ENCODE measurements at regions not wholly inside any gene's neighbourhood (a gene's known extent, or its start where the extent isn't known, plus 50 kb on each side); places are given as distances from the start of the nearest gene placed in this dataset.

DNA sequence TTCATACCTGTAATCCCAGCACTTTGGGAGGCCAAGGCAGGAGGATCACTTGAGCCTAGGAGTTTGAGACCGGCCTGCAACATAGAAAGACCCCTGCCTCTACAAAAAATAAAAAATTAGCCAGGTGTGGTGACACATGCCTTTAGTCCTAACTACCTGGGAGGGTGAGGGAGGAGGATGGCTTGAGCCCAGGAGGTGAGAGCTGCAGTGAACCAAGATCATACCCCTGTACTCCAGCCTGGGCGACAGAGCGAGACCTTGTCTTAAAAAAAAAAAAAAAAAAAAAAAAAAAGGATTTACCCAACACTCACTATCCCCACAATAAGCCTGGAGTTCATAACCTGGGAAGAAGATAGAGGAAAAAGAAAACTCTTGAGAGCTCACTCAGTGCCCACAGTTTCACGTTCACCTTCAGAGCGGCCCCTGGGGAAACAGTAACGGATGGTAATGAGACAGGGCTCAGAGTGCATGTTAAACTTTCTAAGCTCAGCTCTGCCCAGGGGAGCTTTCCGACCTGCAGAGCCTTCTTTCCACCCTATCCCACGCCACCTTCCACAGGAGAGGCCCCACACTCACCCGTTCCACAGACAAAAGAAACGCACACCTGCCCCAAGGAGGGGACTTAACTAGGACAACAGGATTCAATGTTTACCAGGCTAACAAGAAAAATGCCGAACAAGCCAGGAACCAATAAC, 259.8 kb upstream of the KLF14 start:
- no peak for DNase-seq (ENCODE audit: low read depth, low spot score)

DNA sequence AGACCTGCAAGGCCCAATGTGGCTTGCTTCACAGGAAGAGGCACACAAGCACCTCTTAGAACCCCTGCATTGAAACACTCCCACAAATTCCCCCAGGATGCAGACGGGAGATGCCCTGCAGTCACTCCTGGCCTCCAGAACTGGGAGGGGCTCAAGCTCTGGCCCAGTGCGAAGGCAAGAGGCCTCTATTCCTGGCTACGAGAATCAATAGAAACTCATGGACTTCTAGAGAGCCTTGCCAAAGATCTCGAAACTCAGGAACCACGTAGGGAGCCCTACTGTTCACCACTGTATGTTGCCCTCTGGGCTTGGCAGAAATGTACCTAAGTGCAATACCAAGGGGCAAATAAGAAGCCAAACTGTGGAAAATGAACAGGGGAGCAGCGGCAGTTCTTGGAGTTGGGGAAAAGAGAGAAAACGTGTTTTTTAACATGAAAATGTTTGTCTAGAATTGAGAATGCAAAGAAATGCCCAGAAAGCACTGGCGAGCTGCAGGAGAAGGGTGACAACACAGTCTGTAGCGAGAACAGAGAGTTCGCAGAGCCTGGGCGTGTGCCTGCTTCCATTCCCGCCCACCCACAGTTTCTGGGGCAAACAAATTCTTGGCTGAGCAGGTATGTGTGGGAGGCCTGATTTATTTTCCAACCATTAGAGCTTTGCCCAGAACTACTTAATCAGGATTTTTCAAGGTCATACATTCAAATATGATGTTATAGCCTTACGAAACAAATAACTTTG, 260.5 kb upstream of the KLF14 start:
- DNase-seq (ENCODE audit: low read depth, low spot score): no peak

- no peak for DNase-seq (ENCODE audit: low read depth, low spot score)
Observed at GRCh38 chr7:130995252-130996081, 261.5 kb upstream of the KLF14 start.

GRCh38 chr7:130996205-130996832, 262.3 kb upstream of the KLF14 start:
- DNase-seq (ENCODE audit: low read depth, low spot score): no peak

DNA sequence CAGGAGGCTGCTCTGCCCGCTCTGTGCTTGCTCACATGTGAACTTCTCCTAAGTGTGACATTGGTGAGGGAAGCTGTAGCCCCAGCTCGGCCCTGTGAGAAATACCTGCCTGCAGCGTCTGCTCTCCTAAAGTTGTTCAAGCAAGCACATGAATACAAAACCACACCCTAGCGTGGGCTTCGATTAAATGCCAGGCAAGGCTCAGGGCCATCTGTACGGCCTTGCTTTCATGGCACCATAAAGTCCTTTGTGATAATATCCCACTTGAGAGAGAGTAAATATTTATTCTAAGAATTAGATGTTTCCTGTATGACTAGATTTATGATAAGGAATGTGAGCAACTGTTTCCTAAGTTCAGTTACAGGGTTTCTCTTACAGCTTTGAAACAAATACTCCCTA, 262.8 kb upstream of the KLF14 start:
- DNase-seq (ENCODE audit: low read depth, low spot score): no peak

DNA sequence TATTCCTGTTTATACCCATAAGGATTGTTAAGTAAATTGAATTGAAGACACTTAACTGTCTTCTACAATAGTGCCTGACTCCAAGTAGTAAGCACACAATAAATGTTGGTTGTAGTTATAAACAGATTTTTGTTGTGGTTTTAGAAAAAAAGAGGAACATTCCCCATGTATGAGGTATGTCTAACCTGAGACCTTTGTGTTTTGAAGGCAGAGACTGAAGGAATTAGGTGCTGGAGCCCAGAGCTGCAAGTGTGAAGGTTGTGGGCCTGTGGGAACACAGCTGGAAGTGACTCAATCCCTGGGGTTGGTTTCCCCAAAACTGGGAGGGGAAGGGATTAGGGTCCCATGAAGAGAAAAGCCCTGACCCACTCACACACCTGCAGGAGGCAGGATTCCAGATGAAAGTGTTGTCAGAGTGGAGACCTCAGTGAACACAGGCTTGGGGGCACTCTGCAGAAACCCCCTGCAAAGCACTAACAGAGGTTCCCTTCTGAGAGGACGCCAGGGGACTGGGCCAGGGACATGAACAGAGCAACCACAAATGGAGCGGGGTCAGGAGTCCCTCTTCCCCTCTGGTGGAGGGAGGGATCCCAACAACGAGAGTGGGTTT, 265.1 kb upstream of the KLF14 start:
- DNase-seq (ENCODE audit: low read depth, low spot score): no peak

GRCh38 chr7:130999926-131000325, 265.9 kb upstream of the KLF14 start:
- DNase-seq (ENCODE audit: low read depth, low spot score): no peak

DNA sequence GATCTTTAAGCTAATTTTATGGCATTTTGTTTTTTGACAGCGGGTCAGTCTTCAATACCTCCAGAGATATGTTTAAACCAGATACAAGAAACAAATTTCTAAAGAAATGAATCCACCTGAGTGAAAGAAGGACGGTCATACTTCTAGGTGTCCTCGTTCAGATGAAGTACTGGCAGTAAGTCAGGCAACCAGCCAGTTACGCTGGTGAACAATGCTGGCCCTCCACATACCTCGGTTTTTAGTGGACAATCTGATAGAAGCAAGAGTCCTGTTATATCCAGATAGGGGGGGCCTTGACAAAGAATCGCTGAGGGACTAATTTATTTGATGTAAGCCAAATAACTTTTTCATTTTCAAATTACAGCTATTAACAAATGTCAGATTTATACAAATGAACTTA, 266.4 kb upstream of the KLF14 start:
- no peak for DNase-seq (ENCODE audit: low read depth, low spot score)

DNA sequence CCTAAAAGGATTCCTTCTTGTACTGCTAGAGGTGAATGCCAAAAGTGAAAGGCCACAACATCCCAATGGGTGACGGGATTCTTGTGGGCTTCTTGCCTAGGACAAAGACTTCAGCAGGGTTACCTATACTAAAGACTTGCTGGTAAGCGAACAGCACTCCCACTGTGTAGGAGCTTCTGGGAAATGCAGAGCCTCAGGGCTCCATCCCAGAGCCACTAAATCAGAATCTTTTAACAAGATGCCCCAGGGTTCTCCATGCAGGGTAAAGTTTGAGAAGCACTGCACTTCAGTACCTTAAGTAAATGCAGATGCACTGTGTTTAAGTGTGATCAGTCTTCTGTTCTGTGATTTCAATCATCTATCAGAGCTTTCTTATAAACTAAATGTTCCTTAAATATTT, 266.9 kb upstream of the KLF14 start:
- DNase-seq (ENCODE audit: low read depth, low spot score): no peak

GRCh38 chr7:131002600-131002999, 268.6 kb upstream of the KLF14 start:
- no peak for DNase-seq (ENCODE audit: low read depth, low spot score)

GRCh38 chr7:131003634-131004033, 269.6 kb upstream of the KLF14 start:
- no peak for DNase-seq (ENCODE audit: low read depth, low spot score)

GRCh38 chr7:131004371-131004770, 270.4 kb upstream of the KLF14 start:
- DNase-seq (ENCODE audit: low read depth, low spot score): no peak

DNA sequence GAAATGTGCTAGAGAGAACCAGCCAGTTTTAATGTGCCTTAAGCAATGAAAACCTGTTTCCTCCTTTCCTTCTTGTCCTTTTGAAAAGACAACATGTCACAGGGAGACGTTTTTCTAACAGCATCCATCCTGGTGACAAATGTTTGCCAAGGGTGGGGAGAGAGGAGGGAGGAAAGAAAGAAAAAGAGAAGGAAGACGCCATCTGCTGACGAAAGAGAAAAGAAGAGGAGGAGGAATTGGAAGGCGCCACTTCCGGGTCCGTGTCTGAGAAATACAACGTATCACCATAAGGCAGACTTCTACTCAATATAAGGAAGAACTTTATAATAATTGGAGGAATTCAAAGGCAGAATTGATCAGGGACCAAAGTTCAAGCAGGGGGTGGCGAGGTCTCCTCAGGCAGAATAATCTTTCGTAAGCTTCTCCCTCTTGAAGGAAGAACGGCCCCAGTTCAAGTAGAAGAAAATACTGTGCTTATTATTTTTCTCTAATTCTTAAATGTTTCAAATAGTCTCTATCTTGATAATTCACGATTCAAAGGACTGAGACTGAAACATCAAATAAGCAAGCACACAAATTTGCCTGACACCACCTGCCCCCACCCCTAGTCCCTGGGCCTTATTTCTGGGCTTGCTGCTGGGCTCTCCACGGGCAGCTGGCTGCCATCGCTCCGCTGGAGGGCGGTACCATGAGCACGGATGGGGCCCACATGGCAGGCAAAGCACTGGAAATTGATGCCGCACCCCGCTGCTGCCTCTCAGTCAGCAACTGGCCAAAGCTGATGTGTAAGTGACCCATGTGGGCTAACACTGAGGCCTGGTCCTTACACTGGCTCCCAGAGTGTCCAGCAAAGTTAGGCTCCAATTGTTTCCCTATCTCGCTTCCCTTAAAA, 273.7 kb upstream of the KLF14 start:
- no peak for DNase-seq (ENCODE audit: low read depth, low spot score)

DNA sequence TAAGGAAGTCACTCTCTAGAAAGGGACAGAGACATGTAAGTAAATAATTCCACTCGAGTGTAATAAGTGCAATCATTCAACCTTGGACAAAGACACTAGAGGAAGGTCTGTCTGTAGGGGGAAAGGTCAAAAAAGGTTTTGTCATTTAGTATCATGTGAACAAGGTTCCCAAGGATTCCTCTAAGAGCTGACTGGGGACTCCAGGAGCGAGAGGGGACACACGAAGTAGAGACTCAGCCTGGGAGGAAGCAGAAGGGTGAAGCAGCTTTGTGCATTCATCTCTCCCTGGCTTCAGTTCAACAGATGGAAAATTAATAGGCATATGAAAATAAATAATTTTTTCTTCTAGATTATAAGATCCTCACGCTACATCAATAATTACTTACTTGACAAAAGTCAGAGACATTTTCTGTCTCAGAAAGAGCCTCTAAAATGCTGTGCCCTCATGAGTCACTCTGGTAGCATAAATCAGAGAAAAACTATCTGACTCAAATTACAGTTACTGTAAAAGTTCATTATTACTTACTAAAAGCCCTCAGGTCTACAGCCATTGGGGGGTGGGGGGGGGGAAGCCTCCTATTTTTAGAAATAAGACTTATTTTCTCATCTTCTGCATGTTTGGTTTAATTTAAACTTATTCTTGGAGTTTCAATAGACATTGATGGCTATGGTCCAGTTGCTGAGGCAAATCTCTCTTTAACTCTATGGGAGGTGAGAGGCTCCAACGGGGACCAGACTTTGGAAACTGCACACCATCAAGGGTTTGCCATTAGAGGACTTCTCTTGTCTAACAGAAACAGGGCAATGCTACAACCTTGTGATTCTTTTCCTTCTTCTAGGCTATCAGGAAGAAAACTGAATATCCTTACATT, 275.1 kb upstream of the KLF14 start:
- DNase-seq (ENCODE audit: low read depth, low spot score): no peak

DNA sequence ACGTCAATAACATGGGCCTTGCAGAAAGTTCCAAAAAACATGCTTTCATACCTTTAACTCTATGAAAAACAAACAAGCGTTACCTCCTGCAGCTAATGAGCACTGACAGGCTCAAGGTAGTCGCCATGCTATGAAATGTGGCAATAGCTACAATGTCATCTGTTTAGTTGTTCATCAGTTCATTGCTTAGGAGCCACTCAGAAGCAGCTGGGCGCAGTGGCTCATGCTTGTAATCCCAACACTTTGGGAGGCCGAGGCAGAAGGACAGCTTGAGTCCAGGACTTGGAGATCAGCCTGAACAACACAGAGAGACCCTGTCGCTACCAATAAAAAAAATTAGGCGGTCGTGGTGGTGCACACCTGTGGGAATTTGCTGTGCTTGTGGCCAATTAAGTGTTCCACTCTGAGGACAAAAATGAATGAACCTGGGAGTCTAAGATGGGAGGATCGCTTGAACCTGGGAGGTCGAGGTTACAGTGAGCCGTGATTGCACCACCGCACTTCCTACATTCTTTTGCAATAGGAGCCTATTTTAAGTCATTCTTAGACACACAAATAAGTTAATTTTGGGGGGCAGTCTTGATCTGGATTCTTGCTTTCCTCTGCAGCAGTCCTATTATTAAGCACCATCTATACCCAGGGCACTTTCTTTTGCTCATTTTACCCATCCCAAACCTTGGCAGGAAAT, 276.2 kb upstream of the KLF14 start:
- DNase-seq (ENCODE audit: low read depth, low spot score): no peak

DNA sequence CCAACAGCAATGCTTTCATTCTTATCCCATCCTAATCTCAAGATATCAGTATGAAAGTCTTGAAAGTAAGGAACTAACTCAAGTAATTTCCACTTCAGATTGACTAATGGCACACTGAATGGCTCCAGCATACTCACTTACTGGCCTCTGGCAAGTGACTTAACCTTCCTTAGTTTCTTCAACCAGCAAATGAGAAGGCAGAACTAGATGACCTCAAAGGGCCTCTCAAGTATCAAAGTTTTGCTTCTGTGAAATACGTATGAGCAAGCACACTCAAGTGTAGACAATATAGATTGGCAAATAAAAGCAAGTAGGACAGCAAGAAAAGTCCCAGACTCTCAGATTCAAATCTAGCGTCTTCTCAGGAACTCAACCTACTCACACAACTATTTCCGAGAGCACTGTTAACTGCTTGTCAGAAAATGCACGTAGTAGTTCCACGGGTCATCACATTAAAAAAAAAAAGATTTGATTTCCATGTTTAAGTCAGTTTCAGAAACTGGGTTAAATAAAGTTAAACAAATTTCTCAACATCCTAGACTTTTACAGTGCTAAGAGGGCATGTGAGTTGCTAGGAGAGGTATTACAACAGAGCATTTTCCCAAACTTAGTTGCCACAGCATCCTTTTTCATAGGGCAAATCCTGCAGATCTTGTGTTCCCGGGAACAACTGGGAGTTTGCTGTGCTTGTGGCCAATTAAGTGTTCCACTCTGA, 276.9 kb upstream of the KLF14 start:
- DNase-seq (ENCODE audit: low read depth, low spot score): no peak

GRCh38 chr7:131011432-131011742, 277.4 kb upstream of the KLF14 start:
- no peak for DNase-seq (ENCODE audit: low read depth, low spot score)

DNA sequence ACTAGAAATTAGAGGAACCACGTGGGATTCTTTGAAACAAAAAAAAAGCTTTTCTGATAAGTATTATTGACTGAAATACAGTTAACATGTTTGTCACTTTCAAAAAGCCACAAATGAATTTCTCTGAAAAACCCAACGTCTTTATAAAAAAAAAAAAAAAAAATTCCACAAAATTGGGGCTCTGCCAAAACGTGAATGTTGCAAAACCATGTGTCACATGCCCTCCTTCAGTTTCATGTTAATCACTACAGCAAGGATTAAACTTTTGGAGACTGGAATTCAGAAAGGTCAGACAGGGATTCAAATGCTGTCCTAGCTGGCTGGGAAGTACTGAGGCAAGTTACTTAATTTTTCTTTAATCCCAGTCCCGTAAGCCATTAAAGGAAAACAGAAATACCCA, 278.0 kb upstream of the KLF14 start:
- DNase-seq (ENCODE audit: low read depth, low spot score): no peak

Measured in activated CD4-positive, CD25-positive, alpha-beta regulatory T cell treated with anti-CD3 and anti-CD28 coated beads, Interleukin-2, amount 50 U/mL, for 16 hours (primary cell).